ENCODE measurements at regions not wholly inside any gene's neighbourhood (a gene's known extent, or its start where the extent isn't known, plus 50 kb on each side); places are given as distances from the start of the nearest gene placed in this dataset.

GRCh38 chr14:71472356-71473340 lies 459.6 kb upstream of the RGS6 start:
- no peak overlapping the region for H3K4me3 ChIP-seq
- 97% methylated on average over 4 of the region's 4 CpGs for WGBS
- no peaks in the 10 kb centered on the region for H3K27me3 ChIP-seq
- TF ChIP-seq POLR2AphosphoS5 (IDR thresholded peaks at IDR 0.05), result no peak
- no peak for TF ChIP-seq CTCF (IDR thresholded peaks at IDR 0.05)
- TF ChIP-seq POLR2A (IDR thresholded peaks at IDR 0.05; ENCODE audit: low read depth), result no peak
- no peak for TF ChIP-seq EP300 (IDR thresholded peaks at IDR 0.05)
- H3K27ac ChIP-seq (replicated peaks in 1 of 4), result no peak overlapping the region
- no peak for DNase-seq (ENCODE audit: extremely low spot score)
- H3K9me3 ChIP-seq, result no peaks in the 10 kb centered on the region
- no peaks in the 10 kb centered on the region for H3K36me3 ChIP-seq
- H3K4me1 ChIP-seq, result peaks cover 0 to 28% (median 11%) of the 10 kb centered on the region in 4 donors
- intact Hi-C loops (cut with DNase I), result no loop called here

GRCh38 chr14:71473843-71474242 lies 458.4 kb upstream of the RGS6 start:
- H3K27me3 ChIP-seq, result no peaks in the 10 kb centered on the region
- no peak overlapping the region for H3K4me3 ChIP-seq
- H3K27ac ChIP-seq (replicated peaks in 1 of 4), result no peak overlapping the region
- H3K4me1 ChIP-seq, result peaks cover 0 to 28% (median 14%) of the 10 kb centered on the region in 4 donors
- no peaks in the 10 kb centered on the region for H3K36me3 ChIP-seq
- intact Hi-C loops (cut with DNase I), result no loop called here
- H3K9me3 ChIP-seq, result no peaks in the 10 kb centered on the region
- no peak for DNase-seq (ENCODE audit: extremely low spot score)
- no peak for TF ChIP-seq CTCF (IDR thresholded peaks at IDR 0.05)
- TF ChIP-seq EP300 (IDR thresholded peaks at IDR 0.05), result no peak
- TF ChIP-seq POLR2A (IDR thresholded peaks at IDR 0.05; ENCODE audit: low read depth), result no peak
- no peak for TF ChIP-seq POLR2AphosphoS5 (IDR thresholded peaks at IDR 0.05)
- WGBS, result 88% methylated on average over 2 of the region's 2 CpGs

- intact Hi-C loops (cut with DNase I), result no loop called here
- Histone ChIP-seq H3K4me3 (no peak overlapping the region), H3K36me3 (no peaks in the 10 kb centered on the region), H3K27me3 (no peaks in the 10 kb centered on the region), H3K4me1 (peaks cover 0 to 35% (median 14%) of the 10 kb centered on the region in 4 donors), H3K27ac (replicated peaks in 1 of 4) (no peak overlapping the region), H3K9me3 (no peaks in the 10 kb centered on the region)
- TF ChIP-seq POLR2AphosphoS5 (IDR thresholded peaks at IDR 0.05) (no peak), CTCF (IDR thresholded peaks at IDR 0.05) (no peak), EP300 (IDR thresholded peaks at IDR 0.05) (no peak), POLR2A (IDR thresholded peaks at IDR 0.05; ENCODE audit: low read depth) (no peak)
- 78% methylated on average over 4 of the region's 4 CpGs for WGBS
- no peak for DNase-seq (ENCODE audit: extremely low spot score)
These were observed 457.6 kb upstream of the RGS6 start for GRCh38 chr14:71474301-71475265.

- no peaks in the 10 kb centered on the region for H3K27me3 ChIP-seq
- WGBS, result 58% methylated on average over 5 of the region's 5 CpGs
- TF ChIP-seq CTCF (IDR thresholded peaks at IDR 0.05) (no peak), POLR2A (IDR thresholded peaks at IDR 0.05; ENCODE audit: low read depth) (no peak), POLR2AphosphoS5 (IDR thresholded peaks at IDR 0.05) (no peak), EP300 (IDR thresholded peaks at IDR 0.05) (no peak)
- H3K36me3 ChIP-seq, result no peaks in the 10 kb centered on the region
- DNase-seq (ENCODE audit: extremely low spot score), result no peak
- no peaks in the 10 kb centered on the region for H3K9me3 ChIP-seq
- no peak overlapping the region for H3K4me3 ChIP-seq
- no peak overlapping the region for H3K27ac ChIP-seq (replicated peaks in 1 of 4)
- peaks cover 0 to 36% (median 14%) of the 10 kb centered on the region in 4 donors for H3K4me1 ChIP-seq
- intact Hi-C loops (cut with DNase I), result no loop called here
These were observed 456.3 kb upstream of the RGS6 start for GRCh38 chr14:71475916-71476315.

Data from esophagus muscularis mucosa (tissue), 4 donors.